Stomach (tissue), 8 donors: ENCODE measurements at regions not wholly inside any gene's neighbourhood (a gene's known extent, or its start where the extent isn't known, plus 50 kb on each side); places are given as distances from the start of the nearest gene placed in this dataset.
A peak's percentile ranks its signal among the peaks of the same experiment; 100 is the strongest.

Source experiments
- DNase-seq, 2 donors: peaks; one replicate each; pipeline versions ENCODE4 v3.0.0 to v3.0.0-alpha.2; 2013 to 2019
- H3K27ac ChIP-seq, 5 donors: fragments of 200-600 bp in 4 of 5; sonication (generic) in 4 of 5; one replicate each; pipeline ENCODE4 v1.5.1; 2013 to 2019; ENCODE audit warnings: mild to moderate bottlenecking in 1 of 5, moderate library complexity in 1 of 5
- H3K27me3 ChIP-seq, 3 donors: fragments of 200-600 bp; sonication (generic); one replicate each; pipeline ENCODE4 v1.5.1; 2017 to 2019; ENCODE audit warnings: mixed run types in 1 of 3
- H3K36me3 ChIP-seq, 4 donors: fragments of 200-600 bp; sonication (generic); 1 replicate in 3 of 4; 2 replicates in 1 of 4; pipeline ENCODE4 v1.5.1; 2016 to 2019
- H3K4me1 ChIP-seq, 4 donors: fragments of 200-600 bp; sonication (generic); one replicate each; pipeline ENCODE4 v1.5.1; 2016 to 2019
- H3K4me3 ChIP-seq, 4 donors: fragments of 200-600 bp; sonication (generic) in 3 of 4; one replicate each; pipeline ENCODE4 v1.5.1; 2016 to 2019; ENCODE audit warnings: mild to moderate bottlenecking in 1 of 4
- H3K9me3 ChIP-seq, 4 donors: fragments of 200-600 bp; sonication (generic); one replicate each; pipeline ENCODE4 v1.5.1; 2016 to 2019
- CTCF ChIP-seq, 7 experiments: fragments of 450-650 bp in 4 of 7; fragments of 200-600 bp in 3 of 7; sonication (generic) in 3 of 7; IDR thresholded peaks; one replicate each; pipeline ENCODE4 v1.5.1; 2016 to 2019; ENCODE audit warnings: antibody characterized with exemption in 7 of 7, control low read depth in 2 of 7, mild to moderate bottlenecking in 1 of 7
- EP300 ChIP-seq: sonication (generic); formaldehyde crosslinking; IDR thresholded peaks from one replicate; pipeline ENCODE4 v1.6.1; 2017; ENCODE audit warnings: antibody characterized with exemption
- POLR2A ChIP-seq, 4 donors: fragments of 450-650 bp; IDR thresholded peaks; one replicate each; pipeline ENCODE4 v1.6.1; 2016; ENCODE audit warnings: antibody characterized with exemption in 4 of 4, control low read depth in 2 of 4, mild to moderate bottlenecking in 1 of 4, moderate library complexity in 1 of 4
- POLR2AphosphoS5 ChIP-seq, 3 donors: sonication (generic); formaldehyde crosslinking; IDR thresholded peaks; one replicate each; pipeline ENCODE4 v1.6.1; 2016; ENCODE audit warnings: antibody characterized with exemption in 3 of 3
- WGBS, 5 donors: extraction: QIAGEN DNeasy Blood & Tissue Kit in 3 of 5; methylation state at CpG; one replicate each; pipeline versions ENCODE4 v1.1.5 to v1.1.7; 2013 to 2018; 5-methylcytosine and 5-hydroxymethylcytosine counted together
- intact Hi-C: fragments of 100-400 bp; cut with DNase I; formaldehyde crosslinking; loops from one replicate; pipeline ENCODE4 v1.15.1; 2023; ENCODE audit warnings: low total_unique reads
- donor health status: healthy with polysubstance abuse.
- donor health status: Bipolar disorder and iron deficiency.
- donor health status: healthy.

GRCh38 chr2:200168641-200169555, 137.6 kb upstream of the SPATS2L start:
- Histone ChIP-seq H3K4me3 (no peak overlapping the region), H3K27me3 (no peaks in the 10 kb centered on the region), H3K36me3 (no peaks in the 10 kb centered on the region), H3K4me1 (no peaks in the 10 kb centered on the region), H3K9me3 (peaks cover 0 to 13% (median 7%) of the 10 kb centered on the region in 4 donors), H3K27ac (no peak overlapping the region)
- whole genome bisulfite sequencing, 5 donors = 78 to 83% (median 81%) methylated on average over 12 of the region's 12 CpGs
- TF ChIP-seq CTCF (IDR thresholded peaks at IDR 0.05) (no peak), EP300 (no peak), POLR2AphosphoS5 (IDR thresholded peaks at IDR 0.05) (no peak)
- intact Hi-C loops = no loop called here
- no peak for DNase-seq

GRCh38 chr2:200170221-200170620, 136.3 kb upstream of the SPATS2L start:
- no peaks in the 10 kb centered on the region for H3K27me3 ChIP-seq
- no peaks in the 10 kb centered on the region for H3K4me1 ChIP-seq
- DNase-seq = peak in 1 of 2 donors; percentile 30
- intact Hi-C loops = no loop called here
- no peaks in the 10 kb centered on the region for H3K36me3 ChIP-seq
- no peak overlapping the region for H3K4me3 ChIP-seq
- WGBS, 5 donors = 61 to 70% (median 65%) methylated on average over 2 of the region's 2 CpGs
- no peak overlapping the region for H3K27ac ChIP-seq
- peaks cover 0 to 12% (median 7%) of the 10 kb centered on the region in 4 donors for H3K9me3 ChIP-seq
- TF ChIP-seq POLR2AphosphoS5 (IDR thresholded peaks at IDR 0.05) = no peak
- no peak for TF ChIP-seq POLR2A (IDR thresholded peaks at IDR 0.05)
- TF ChIP-seq CTCF (IDR thresholded peaks at IDR 0.05) = no peak
- TF ChIP-seq EP300 = no peak

- Histone ChIP-seq H3K27me3 (no peaks in the 10 kb centered on the region), H3K36me3 (no peaks in the 10 kb centered on the region), H3K9me3 (no peaks in the 10 kb centered on the region), H3K4me1 (no peaks in the 10 kb centered on the region), H3K27ac (no peak overlapping the region), H3K4me3 (no peak overlapping the region)
- intact Hi-C loops = no loop called here
- TF ChIP-seq CTCF (IDR thresholded peaks at IDR 0.05) (no peak), EP300 (no peak)
- WGBS, 5 donors = 67 to 94% (median 69%) methylated on average over 3 to 4 of the region's 4 CpGs
- no peak for DNase-seq
These were observed 134.6 kb upstream of the SPATS2L start for GRCh38 chr2:200171731-200172482.

- TF ChIP-seq EP300 (no peak), POLR2AphosphoS5 (IDR thresholded peaks at IDR 0.05) (no peak), CTCF (IDR thresholded peaks at IDR 0.05) (no peak), POLR2A (IDR thresholded peaks at IDR 0.05) (no peak)
- no peaks in the 10 kb centered on the region for H3K4me1 ChIP-seq
- no peak overlapping the region for H3K27ac ChIP-seq
- H3K27me3 ChIP-seq = no peaks in the 10 kb centered on the region
- whole genome bisulfite sequencing, 5 donors = 97 to 100% (median 98%) methylated on average over 1 of the region's 1 CpG
- no peak for DNase-seq
- no peak overlapping the region for H3K4me3 ChIP-seq
- intact Hi-C loops = no loop called here
- H3K36me3 ChIP-seq = no peaks in the 10 kb centered on the region
- no peaks in the 10 kb centered on the region for H3K9me3 ChIP-seq
These were observed 134.0 kb upstream of the SPATS2L start for GRCh38 chr2:200172521-200172920.
